Activated T-cell treated with anti-CD3 and anti-CD28 coated beads for 24 hours (primary cell): ENCODE measurements at regions not wholly inside any gene's neighbourhood (a gene's known extent, or its start where the extent isn't known, plus 50 kb on each side); places are given as distances from the start of the nearest gene placed in this dataset.

Source experiments
- DNase-seq: peaks from one replicate; pipeline ENCODE4 v3.0.0-alpha.2; 2020; ENCODE audit warnings: low read depth

DNA sequence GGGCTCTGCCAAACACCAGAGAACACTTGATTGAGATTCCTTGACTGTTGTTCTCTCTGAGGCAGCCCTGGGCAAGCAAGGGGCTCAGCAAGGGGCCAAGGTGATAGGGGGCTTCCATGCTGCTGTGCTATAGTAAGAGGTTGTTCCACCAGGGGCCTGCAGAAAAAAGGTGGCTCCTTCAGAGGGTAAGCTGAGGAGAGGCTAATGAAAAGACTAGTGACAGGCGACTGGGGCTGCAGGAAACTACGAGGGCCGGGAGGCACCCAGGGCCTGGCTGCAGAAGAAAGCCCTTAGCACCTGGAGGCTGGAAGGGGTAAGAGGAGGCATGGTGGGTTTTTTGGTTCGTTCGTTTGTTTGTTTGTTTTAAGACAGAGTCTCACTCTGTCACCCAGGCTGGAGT lies 88.0 kb upstream of the CTNNA1 start:
- no peak for DNase-seq

DNA sequence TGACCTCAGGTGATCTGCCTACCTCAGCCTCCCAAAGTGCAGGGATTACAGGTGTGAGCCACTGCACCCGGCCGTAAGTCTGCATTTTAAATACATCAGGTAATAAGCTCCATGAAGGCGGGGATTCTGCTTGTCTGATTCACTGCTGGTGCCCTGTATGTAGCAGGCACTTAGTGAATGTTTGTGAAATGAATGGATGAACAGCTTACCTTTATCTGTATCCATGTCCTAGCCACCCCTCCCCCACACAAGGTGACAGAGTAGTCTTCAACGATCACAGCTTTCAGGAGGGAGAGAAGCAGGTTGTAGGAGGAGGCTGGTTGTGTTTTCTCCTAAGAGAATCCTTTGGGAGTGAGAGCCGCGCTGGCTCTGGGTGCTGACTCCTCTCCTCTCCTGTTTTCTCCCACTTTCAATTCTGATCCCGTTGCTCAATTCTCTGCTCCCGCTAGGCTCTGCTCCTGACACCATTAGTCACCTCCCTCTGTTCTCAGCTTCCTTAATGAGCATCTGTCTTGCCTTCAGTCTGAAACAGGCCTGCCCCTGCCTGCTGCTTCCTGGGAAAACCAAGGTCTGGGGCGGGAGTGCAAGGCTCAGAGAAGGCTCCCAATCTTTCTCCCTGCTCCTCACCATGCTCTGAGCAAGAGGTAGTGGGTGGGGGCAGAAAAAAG lies 88.8 kb upstream of the CTNNA1 start:
- DNase-seq, result no peak

- no peak for DNase-seq
These were observed 88.4 kb upstream of the HSPA9 start for GRCh38 chr5:138663561-138663960.

GRCh38 chr5:138663009-138663408 lies 87.8 kb upstream of the HSPA9 start:
- DNase-seq, result peak; percentile 8

DNA sequence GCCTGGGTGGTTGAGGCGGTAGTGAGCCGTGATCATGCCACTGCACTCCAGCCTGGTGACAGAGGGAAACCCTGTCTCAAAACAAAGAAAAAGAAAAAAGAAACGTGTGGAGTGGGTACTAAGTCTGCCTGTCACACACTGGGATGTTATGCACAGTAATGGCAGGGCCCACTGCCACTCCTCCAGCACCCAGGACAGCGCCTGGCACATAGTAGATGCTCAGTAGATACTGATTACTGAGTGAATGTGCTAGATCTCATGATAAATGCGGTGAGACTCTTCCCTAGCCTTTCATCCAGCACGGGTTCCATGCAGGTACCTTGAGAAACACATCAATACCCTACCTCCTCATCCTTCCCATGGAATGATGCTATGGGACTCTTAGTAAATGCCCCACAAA lies 87.4 kb upstream of the HSPA9 start:
- peak; percentile 15 for DNase-seq

DNA sequence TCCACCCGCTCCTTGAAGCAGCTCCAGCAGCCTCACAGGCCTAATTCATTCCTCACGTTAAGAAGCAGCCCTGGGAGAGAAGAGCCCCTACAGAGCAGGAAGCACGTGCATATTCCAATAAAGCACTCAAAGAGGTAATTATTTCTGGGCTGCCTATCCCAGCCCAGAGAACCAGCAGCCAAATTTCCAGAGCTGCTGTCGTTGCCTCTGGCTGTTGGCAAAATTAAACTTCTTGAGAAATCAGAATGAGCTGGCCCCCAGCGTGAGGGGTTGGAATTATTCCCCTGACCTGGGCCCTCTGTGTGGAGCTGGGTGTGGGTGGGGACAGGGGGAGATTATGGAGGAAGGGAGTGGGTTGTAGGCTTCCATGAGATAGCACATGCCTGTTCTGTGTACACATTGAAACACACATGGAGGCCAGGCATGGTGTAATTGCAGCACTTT lies 86.8 kb upstream of the HSPA9 start:
- DNase-seq, result no peak

DNA sequence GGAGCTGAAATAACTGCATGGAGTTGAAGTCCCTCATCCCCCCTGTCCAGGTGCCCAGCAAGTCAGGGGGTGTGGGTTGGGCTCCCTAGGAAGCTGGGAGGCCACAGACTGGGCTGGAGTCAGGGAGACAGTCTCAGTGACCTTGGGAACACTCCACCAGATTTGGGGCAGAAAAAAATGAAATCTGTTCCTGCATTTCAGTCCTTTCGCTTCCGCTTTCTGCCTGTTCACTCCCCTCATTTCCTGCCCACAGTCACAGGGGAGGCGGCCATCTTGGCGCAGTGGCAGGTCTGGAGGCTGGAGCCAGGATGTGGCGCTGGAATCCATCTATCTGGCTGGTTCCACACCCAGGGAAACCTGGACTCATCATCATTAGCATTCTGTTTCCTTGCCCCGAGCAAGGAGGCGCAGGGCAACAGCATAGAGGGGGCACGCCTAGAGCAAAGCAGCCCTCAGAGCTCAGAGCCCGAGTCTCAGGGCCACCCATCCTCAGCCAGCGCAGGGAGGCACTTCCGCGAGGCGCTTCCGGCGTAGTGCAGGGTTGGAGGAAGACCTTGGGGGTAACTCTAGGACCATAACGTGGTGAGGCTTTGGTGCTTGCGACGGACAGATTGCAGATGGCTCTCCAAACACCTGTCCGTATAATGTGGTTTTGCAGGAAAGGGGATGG lies 86.2 kb upstream of the HSPA9 start:
- no peak for DNase-seq

- no peak for DNase-seq
These were observed 84.9 kb upstream of the HSPA9 start for GRCh38 chr5:138660051-138660572.

DNA sequence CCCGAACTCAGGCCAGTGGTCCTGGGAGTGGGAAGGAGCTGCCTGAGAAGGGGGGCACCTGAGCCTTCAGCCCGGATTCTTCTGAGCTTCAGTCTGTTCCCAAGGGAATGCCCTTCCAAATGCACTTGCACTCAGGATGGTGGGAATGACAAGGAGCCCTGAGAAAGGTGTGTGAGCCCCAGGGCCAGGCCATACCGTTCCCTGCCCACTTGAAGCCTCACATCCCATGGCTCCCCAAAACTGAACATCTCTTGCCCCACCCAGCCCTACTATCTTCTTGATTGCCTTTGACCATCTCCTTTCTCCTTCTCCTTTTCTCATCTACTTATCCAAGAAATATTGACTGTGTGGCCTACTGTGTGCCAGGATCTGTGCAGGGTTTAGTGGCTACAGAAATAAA lies 84.4 kb upstream of the HSPA9 start:
- no peak for DNase-seq

GRCh38 chr5:138659121-138659520 lies 83.9 kb upstream of the HSPA9 start:
- DNase-seq, result no peak

- DNase-seq, result no peak
These were observed 83.5 kb upstream of the HSPA9 start for GRCh38 chr5:138658676-138659075.

DNA sequence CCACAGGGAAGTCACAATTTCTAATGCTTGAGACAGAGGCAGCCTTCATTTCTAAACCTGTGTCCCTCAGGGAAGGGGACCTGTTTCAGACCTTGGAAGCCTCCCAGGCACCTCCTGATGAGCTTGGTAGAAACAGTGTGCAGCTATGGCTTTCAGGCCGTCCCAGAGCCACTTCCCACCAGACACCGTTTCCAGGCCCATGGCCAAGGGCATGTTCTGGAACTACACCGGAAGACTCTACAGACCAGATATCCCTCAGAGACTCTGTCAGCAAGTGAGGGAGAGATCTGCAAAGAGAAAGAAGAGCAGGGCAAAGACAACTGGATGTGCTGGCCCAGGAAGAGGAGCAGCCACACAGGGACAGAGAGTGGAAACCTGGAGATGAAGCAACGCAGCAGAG lies 82.2 kb upstream of the HSPA9 start:
- DNase-seq, result no peak

- no peak for DNase-seq
These were observed 81.7 kb upstream of the HSPA9 start for GRCh38 chr5:138656916-138657315.

DNA sequence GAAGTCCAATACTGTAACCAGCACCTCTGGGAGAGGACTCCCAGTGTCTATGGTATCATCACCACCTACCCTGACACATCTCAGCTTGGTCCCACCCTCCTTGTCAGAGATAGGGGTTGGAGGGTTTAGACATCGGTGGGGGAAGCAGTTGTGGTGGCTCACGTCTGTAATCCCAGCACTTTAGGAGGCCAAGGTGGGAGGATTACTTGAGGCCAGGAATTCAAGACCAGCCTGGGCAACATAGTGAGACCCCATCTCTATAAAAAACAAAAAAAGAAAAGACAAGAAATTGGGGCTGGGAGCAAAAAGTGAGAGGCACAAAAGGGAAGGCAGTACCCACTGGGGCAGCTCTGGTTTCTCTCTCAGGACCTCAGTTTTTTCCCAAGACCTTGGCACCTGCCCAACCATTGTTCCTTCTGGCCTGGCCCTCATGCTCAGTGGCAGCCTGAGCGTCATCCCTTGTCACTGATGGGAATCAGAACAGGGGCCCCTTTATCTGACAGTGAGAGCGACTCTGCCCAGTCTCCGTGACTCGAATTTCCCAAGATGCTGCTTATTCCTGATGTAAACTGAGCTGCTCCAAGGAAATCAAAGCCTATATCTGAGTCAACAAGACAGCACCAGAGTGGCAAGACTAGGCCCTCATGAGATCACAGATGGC lies 80.5 kb upstream of the HSPA9 start:
- DNase-seq, result no peak

- DNase-seq, result peak; percentile 68
These were observed 79.2 kb upstream of the HSPA9 start for GRCh38 chr5:138654281-138654867.

- DNase-seq, result no peak
These were observed 78.3 kb upstream of the HSPA9 start for GRCh38 chr5:138653502-138653901.

GRCh38 chr5:138651767-138652117 lies 76.5 kb upstream of the HSPA9 start:
- no peak for DNase-seq

DNA sequence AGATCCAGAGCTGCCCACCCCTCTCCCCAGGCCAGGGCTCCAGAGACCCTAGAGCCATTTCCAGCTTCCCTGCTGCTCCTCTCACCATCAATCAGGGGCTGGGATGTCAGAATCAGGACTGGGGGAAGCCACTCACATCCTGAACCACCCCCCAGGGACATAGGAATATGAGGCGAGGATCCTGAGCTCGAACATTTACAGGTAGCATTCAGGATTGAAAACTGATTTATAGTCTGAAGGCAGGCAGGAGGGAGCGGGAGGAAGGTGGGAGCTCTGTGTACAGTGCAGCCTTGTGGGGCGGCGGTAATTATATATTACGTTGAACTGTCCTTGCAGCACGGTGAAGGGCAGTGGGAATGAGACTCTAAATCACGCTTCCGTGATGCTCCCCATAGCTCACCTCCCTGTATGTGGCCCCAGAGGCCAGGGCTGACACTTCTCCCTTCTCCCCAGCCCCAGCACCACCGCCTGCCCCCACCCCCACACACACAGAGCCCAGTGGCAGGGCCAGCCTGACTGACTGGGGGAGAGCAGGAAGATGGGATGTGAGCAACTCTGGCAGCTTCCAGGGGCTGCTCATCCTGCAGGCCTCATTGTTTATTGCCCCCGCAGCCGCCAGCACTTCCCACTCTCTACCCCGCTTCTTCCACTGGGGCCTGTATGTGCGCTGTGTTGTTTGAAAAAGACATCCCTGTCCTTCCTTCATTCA lies 76.0 kb upstream of the HSPA9 start:
- no peak for DNase-seq

DNA sequence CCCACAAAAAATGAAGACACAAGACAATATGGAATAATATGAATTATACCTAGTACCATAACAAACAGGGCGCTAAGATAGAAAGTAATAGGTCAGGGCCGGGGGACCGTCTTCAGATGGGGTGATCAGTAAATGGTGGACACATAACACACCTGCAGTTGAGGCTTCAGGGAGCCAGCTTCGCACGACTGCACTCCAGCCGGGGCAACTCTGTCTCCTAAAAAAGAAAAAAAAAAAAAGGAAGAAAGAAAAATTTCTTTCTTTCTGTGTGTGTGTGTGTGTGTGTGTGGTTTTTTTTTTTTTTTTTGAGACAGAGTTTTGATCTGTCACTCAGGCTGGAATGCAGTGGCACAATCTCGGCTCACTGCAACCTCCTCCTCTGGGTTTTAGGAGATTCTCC lies 75.0 kb upstream of the HSPA9 start:
- no peak for DNase-seq

DNA sequence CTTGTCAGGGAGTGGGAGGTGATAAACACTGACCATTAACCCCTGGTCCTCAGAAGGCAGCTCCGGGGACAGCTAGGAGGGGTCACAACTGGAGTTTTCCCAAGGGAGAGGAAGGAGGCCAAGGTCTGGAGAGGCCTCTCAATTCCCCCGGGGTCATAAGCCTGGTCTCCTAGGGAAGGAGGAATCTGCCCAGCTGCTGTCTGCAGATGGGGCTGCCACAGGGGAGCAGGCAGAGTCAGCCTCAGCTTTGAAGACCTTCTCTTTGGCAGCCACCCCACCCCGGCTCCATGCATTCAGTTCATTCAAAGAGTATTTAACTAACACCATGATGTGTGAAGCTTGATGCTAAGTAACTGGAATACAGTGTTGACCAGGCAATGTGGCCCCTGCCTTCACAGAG lies 74.6 kb upstream of the HSPA9 start:
- DNase-seq, result no peak

DNA sequence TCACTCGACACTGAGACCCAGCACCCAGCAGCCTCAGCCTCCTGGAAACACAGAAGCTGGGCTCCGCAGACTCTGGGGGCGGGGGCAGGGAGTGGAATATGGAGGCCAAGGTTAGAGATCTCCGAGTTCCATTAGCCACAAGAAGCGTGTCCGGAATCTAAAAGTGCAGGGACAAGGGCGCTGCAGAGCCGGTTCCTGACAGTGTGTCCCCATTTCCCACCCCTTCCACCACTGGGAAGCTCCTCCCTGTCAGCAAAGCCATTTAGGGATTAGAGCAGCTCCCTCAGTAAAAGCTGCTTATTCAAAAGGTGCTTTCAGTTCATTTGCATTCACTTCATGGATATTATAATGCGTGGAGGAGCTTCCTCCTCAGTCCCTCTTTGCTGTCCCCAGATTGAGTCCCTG lies 74.1 kb upstream of the HSPA9 start:
- no peak for DNase-seq

DNA sequence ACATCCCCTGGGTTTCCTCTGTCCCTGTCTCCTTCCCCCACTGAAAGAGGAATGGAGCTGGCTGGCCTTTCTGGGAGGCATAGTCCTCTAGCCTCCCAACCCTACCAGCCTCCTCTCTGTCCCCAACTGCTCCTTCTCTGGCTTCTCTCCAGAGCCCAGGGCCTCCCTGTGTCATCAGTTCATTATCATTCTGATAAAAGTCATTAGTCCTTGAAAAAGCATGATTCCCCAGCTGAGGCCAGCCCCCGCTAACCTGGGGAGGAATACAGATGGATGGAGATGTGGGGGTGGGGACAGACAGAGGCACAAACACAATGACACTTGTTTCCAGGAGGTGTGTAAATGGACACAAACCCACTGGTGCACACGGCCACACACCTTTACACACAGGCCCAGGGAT lies 73.6 kb upstream of the HSPA9 start:
- DNase-seq, result no peak
